Omental fat pad (tissue), 3 donors: ENCODE measurements at regions not wholly inside any gene's neighbourhood (a gene's known extent, or its start where the extent isn't known, plus 50 kb on each side); places are given as distances from the start of the nearest gene placed in this dataset.

Experiments
- ATAC-seq: fragments of 150-250 bp; one replicate; pipeline ENCODE4 v1.9.1; 2016; ENCODE audit warnings: mild to moderate bottlenecking, moderate library complexity; ENCODE audit not compliant: low FRiP score
- DNase-seq: peaks from one replicate; pipeline ENCODE4 v3.0.0-alpha.2; 2019; ENCODE audit warnings: low spot score
- CTCF ChIP-seq, 3 donors: fragments of 450-650 bp; IDR thresholded peaks; one replicate each; pipeline ENCODE4 v1.5.1; 2016 to 2017; ENCODE audit warnings: antibody characterized with exemption in 3 of 3, mild to moderate bottlenecking in 3 of 3, moderate library complexity in 2 of 3

GRCh38 chr5:57761513-57761912, 278.9 kb upstream of the ACTBL2 start:
- no peak for DNase-seq
- no peak for TF ChIP-seq CTCF (IDR thresholded peaks at IDR 0.05)
- ATAC-seq: no peak

- TF ChIP-seq CTCF (IDR thresholded peaks at IDR 0.05): no peak
- no peak for ATAC-seq
- no peak for DNase-seq
Measured at GRCh38 chr5:57754616-57755015, 272.0 kb upstream of the ACTBL2 start.

- ATAC-seq: no peak
- DNase-seq: no peak
- no peak for TF ChIP-seq CTCF (IDR thresholded peaks at IDR 0.05)
Measured at GRCh38 chr5:57753446-57753845, 270.8 kb upstream of the ACTBL2 start.

- ATAC-seq (no peak), DNase-seq (no peak)
- no peak for TF ChIP-seq CTCF (IDR thresholded peaks at IDR 0.05)
Measured at GRCh38 chr5:57751710-57752109, 269.1 kb upstream of the ACTBL2 start.

- no peak for TF ChIP-seq CTCF (IDR thresholded peaks at IDR 0.05)
- no peak for DNase-seq
- ATAC-seq: no peak
Measured at GRCh38 chr5:57750891-57751290, 268.3 kb upstream of the ACTBL2 start.

- ATAC-seq: no peak
- no peak for DNase-seq
- no peak for TF ChIP-seq CTCF (IDR thresholded peaks at IDR 0.05)
Measured at GRCh38 chr5:57750282-57750681, 267.7 kb upstream of the ACTBL2 start.

- no peak for TF ChIP-seq CTCF (IDR thresholded peaks at IDR 0.05)
- DNase-seq (no peak), ATAC-seq (no peak)
Measured at GRCh38 chr5:57749396-57749795, 266.8 kb upstream of the ACTBL2 start.
